T-cell (primary cell): ENCODE measurements at regions not wholly inside any gene's neighbourhood (a gene's known extent, or its start where the extent isn't known, plus 50 kb on each side); places are given as distances from the start of the nearest gene placed in this dataset.

Experiments
- ATAC-seq, 4 experiments: fragments of 200-7000 bp in 3 of 4; fragments of 150-1000 bp in 1 of 4; cut with Tn5 transposase; replicated peaks in 1 of 4; 1 replicate in 3 of 4; 2 replicates in 1 of 4; pipeline ENCODE4 v1.10.0; 2021; ENCODE audit warnings: moderate library complexity in 3 of 4, mild to moderate bottlenecking in 2 of 4, moderate number of reproducible peaks in 1 of 4
- CTCF ChIA-PET, 2 donors: fragments of 300-600 bp; sonication (Branson Sonifier 250); formaldehyde crosslinking; loops; one replicate each; lab custom pipeline; 2022; ENCODE audit warnings: antibody characterized with exemption in 2 of 2; lab: Charles Lee
- POLR2A ChIA-PET, 2 donors: fragments of 300-600 bp; sonication (Branson Sonifier 250); formaldehyde crosslinking; loops; one replicate each; lab custom pipeline; 2022; ENCODE audit warnings: antibody characterized with exemption in 2 of 2; lab: Charles Lee
- DNase-seq, 35 experiments: peaks; one replicate each; pipeline versions ENCODE4 v3.0.0 to v3.0.0-alpha.2; 2013 to 2023
- H3K27ac ChIP-seq: one replicate; pipeline ENCODE4 v1.5.1; 2013; ENCODE audit warnings: low read length
- H3K27me3 ChIP-seq, 2 experiments: replicated peaks in 1 of 2; 1 replicate in 1 of 2; 2 replicates in 1 of 2; pipeline versions ENCODE4 v1.6.1 to v1.7.0; 2013; ENCODE audit warnings: low read length in 1 of 2, mixed read lengths in 1 of 2; ENCODE audit not compliant: control insufficient read depth in 2 of 2, insufficient read depth in 2 of 2; ENCODE audit errors: extremely low read depth in 1 of 2
- H3K36me3 ChIP-seq, 2 donors: 1 replicate in 1 of 2; 2 replicates in 1 of 2; pipeline versions ENCODE4 v1.6.1 to v1.7.0; 2013; ENCODE audit warnings: low read length in 1 of 2; ENCODE audit not compliant: control insufficient read depth in 2 of 2, insufficient read depth in 1 of 2; ENCODE audit errors: extremely low read depth in 1 of 2
- H3K4me1 ChIP-seq, 2 experiments: 1 replicate in 1 of 2; 2 replicates in 1 of 2; pipeline versions ENCODE4 v1.6.1 to v1.7.0; 2013; ENCODE audit warnings: low read length in 2 of 2, mixed read lengths in 1 of 2; ENCODE audit not compliant: insufficient read depth in 2 of 2, control insufficient read depth in 1 of 2; ENCODE audit errors: extremely low read depth in 1 of 2
- H3K4me3 ChIP-seq, 2 donors: 1 replicate in 1 of 2; 2 replicates in 1 of 2; pipeline versions ENCODE4 v1.5.1 to v1.7.0; 2013; ENCODE audit warnings: mild to moderate bottlenecking in 2 of 2, low read length in 1 of 2, moderate library complexity in 1 of 2; ENCODE audit not compliant: control insufficient read depth in 1 of 2; ENCODE audit errors: extremely low read depth in 1 of 2
- H3K9me3 ChIP-seq: 2 replicates; pipeline ENCODE4 v1.7.0; 2013
- H3K27ac Mint-ChIP-seq, 2 donors: one replicate each; pipeline ENCODE4 v1.8.0; 2020 to 2021; ENCODE audit warnings: mild to moderate bottlenecking in 2 of 2, mixed read lengths in 2 of 2
- H3K27me3 Mint-ChIP-seq, 2 donors: one replicate each; pipeline ENCODE4 v1.8.0; 2021 to 2022; ENCODE audit warnings: mixed read lengths in 2 of 2
- H3K36me3 Mint-ChIP-seq: one replicate; pipeline ENCODE4 v1.8.0; 2021; ENCODE audit warnings: mixed read lengths
- H3K4me1 Mint-ChIP-seq, 3 donors: one replicate each; pipeline ENCODE4 v1.8.0; 2020 to 2022; ENCODE audit warnings: mixed read lengths in 3 of 3, mild to moderate bottlenecking in 1 of 3
- H3K4me3 Mint-ChIP-seq, 3 donors: one replicate each; pipeline ENCODE4 v1.8.0; 2020 to 2022; ENCODE audit warnings: mild to moderate bottlenecking in 3 of 3, mixed read lengths in 3 of 3, moderate library complexity in 3 of 3
- H3K9me3 Mint-ChIP-seq, 3 donors: one replicate each; pipeline ENCODE4 v1.8.0; 2020 to 2022; ENCODE audit warnings: mixed read lengths in 3 of 3
- WGBS: methylation state at CpG from one replicate; pipeline ENCODE4 v1.1.5; 2013; ENCODE audit warnings: missing lambda C conversion rate; ENCODE audit not compliant: insufficient coverage; 5-methylcytosine and 5-hydroxymethylcytosine counted together

- ATAC-seq (no peak), DNase-seq (no peak)
- H3K9me3 Mint-ChIP-seq = peaks cover 4 to 24% (median 16%) of the 10 kb centered on the region in 3 donors
- no peak overlapping the region for H3K27ac Mint-ChIP-seq
- Histone ChIP-seq H3K27ac (no peak overlapping the region), H3K4me3 (no peak overlapping the region), H3K36me3 (no peaks in the 10 kb centered on the region), H3K27me3 (no peaks in the 10 kb centered on the region), H3K9me3 (no peaks in the 10 kb centered on the region), H3K4me1 (no peaks in the 10 kb centered on the region)
- ChIA-PET CTCF (no interaction called here), POLR2A (no interaction called here)
- no peaks in the 10 kb centered on the region for H3K36me3 Mint-ChIP-seq
- WGBS = 83% methylated on average over 1 of the region's 3 CpGs
- H3K4me3 Mint-ChIP-seq = no peak overlapping the region
- no peaks in the 10 kb centered on the region for H3K4me1 Mint-ChIP-seq
- no peaks in the 10 kb centered on the region for H3K27me3 Mint-ChIP-seq
Observed at GRCh38 chr5:92418341-92418740, 1035.2 kb upstream of the ARRDC3 start.

DNA sequence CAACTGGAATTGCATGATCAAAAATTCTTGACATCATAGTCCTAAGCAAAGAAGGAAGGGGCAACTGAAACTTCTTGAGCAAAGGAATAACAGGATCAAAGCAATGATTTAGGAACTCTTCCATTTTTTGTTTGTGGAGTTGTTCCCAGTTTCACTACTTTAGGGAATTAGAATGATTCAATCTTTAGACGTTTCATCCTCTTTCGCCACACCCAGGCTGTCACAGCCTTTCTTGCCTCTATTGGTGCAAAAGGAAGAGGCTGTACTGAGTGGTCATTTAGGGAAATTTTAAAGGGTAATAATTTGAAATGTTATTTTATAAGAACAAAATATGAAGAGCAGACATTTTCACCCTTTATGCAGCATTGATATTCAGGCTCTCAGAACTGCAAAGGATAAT lies 1026.0 kb upstream of the ARRDC3 start:
- no peaks in the 10 kb centered on the region for H3K27me3 Mint-ChIP-seq
- Histone ChIP-seq H3K4me3 (no peak overlapping the region), H3K36me3 (no peaks in the 10 kb centered on the region), H3K9me3 (no peaks in the 10 kb centered on the region), H3K27me3 (no peaks in the 10 kb centered on the region), H3K27ac (no peak overlapping the region), H3K4me1 (no peaks in the 10 kb centered on the region)
- no peak for ATAC-seq
- no peaks in the 10 kb centered on the region for H3K36me3 Mint-ChIP-seq
- ChIA-PET CTCF (no interaction called here), POLR2A (no interaction called here)
- no peaks in the 10 kb centered on the region for H3K4me1 Mint-ChIP-seq
- no peak for DNase-seq
- peaks cover 0 to 8% (median 2%) of the 10 kb centered on the region in 3 donors for H3K9me3 Mint-ChIP-seq
- no CpG with 5 or more reads among the region's 2 CpGs for WGBS
- H3K27ac Mint-ChIP-seq = no peak overlapping the region
- H3K4me3 Mint-ChIP-seq = no peak overlapping the region

DNA sequence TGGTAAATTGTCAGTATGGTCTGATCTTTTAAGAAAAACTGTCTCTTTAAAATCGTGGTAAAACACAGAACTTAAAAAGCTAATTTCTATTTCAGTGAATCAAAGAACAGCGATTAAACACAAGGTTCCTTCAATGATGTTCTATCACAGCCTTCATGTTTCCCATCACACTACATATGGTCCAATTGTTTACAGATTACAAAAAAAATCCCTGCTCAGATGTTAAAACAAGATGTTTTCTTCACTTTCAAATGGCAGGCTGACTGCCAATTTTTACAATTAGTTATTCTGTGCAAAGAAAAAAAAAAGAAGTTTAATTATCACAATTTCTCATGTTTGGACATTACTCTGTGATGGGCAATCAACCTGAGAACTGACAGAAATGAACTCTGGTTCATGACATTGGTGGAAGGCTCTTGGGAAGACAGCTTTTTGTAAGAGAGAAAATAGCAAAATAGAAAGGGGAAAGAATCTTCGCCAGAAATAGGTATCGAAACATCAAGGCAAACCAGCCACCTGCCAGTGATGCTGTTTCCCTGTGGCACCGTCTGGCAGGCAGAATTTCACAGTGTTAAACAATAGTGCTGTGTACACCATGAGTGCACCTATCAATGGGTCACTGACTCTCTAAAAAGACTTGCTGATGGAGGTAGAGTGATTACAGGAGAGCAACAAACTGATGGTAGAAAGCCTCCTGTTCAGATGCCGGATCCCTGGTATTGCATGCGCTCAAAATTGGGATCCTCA lies 1020.0 kb upstream of the ARRDC3 start:
- no peaks in the 10 kb centered on the region for H3K27me3 ChIP-seq
- H3K36me3 ChIP-seq = no peaks in the 10 kb centered on the region
- H3K4me1 ChIP-seq = no peaks in the 10 kb centered on the region
- DNase-seq = no peak
- no peaks in the 10 kb centered on the region for H3K9me3 ChIP-seq
- CTCF ChIA-PET = interaction anchor here in 1 of 2 donors (0.6 kb wide), 1 partner anchor 165 kb away, joined by 6 read pairs; no protein-coding TSS in a partner anchor
- Mint-ChIP-seq H3K4me3 (no peak overlapping the region), H3K36me3 (no peaks in the 10 kb centered on the region), H3K4me1 (no peaks in the 10 kb centered on the region), H3K27me3 (no peaks in the 10 kb centered on the region), H3K9me3 (peaks cover 0 to 5% (median 4%) of the 10 kb centered on the region in 3 donors), H3K27ac (no peak overlapping the region)
- H3K4me3 ChIP-seq = no peak overlapping the region
- 88% methylated on average over 4 of the region's 7 CpGs for WGBS
- no peak for ATAC-seq
- POLR2A ChIA-PET = no interaction called here
- no peak overlapping the region for H3K27ac ChIP-seq

DNA sequence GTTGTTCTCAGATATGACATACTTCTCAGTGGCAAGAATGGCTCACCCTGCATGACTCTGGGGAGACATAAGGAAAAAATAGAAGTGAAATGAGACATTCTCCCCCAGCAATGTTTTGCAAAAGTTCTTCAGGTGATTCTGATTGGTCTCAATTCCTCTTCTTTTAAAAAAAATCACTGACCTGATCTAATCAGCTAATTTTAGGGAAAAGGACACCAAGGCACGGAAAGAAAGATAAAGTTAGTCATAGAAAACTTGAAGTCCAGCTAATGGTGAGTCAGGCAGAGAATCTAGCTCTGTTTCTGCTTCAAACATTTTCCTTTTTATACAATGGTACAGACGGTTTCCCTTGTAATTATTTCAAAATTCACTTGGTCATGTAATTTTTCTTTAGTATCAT lies 1018.9 kb upstream of the ARRDC3 start:
- Histone ChIP-seq H3K4me3 (no peak overlapping the region), H3K4me1 (no peaks in the 10 kb centered on the region), H3K27ac (no peak overlapping the region), H3K9me3 (no peaks in the 10 kb centered on the region), H3K27me3 (no peaks in the 10 kb centered on the region), H3K36me3 (no peaks in the 10 kb centered on the region)
- H3K9me3 Mint-ChIP-seq = peaks cover 0 to 10% (median 5%) of the 10 kb centered on the region in 3 donors
- no peak overlapping the region for H3K27ac Mint-ChIP-seq
- no peaks in the 10 kb centered on the region for H3K36me3 Mint-ChIP-seq
- WGBS = no CpG with 5 or more reads among the region's 2 CpGs
- no peak for DNase-seq
- POLR2A ChIA-PET = no interaction called here
- no peaks in the 10 kb centered on the region for H3K27me3 Mint-ChIP-seq
- no peak for ATAC-seq
- CTCF ChIA-PET = no interaction called here
- H3K4me1 Mint-ChIP-seq = no peaks in the 10 kb centered on the region
- H3K4me3 Mint-ChIP-seq = no peak overlapping the region

DNA sequence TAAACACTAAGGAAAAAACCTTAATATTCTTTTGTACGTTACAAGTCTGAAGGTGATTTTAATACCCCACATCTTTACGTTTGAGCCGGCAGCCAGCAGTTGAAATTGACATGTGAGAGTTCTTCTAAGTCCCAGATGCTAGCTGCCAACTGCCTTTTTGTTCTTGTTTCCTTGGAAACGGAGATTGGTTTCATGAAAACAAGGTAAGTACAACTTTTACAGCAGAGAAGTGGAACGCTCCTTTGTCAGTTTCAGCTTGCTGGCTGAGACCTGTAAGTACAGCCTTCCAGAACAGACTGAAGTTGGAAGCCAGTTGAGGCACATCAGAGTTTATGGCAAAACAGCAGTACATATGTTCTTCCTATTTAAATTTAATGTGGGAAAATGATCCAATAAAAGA lies 1018.4 kb upstream of the ARRDC3 start:
- no peaks in the 10 kb centered on the region for H3K27me3 Mint-ChIP-seq
- ChIA-PET CTCF (no interaction called here), POLR2A (no interaction called here)
- Histone ChIP-seq H3K9me3 (no peaks in the 10 kb centered on the region), H3K4me1 (no peaks in the 10 kb centered on the region), H3K27me3 (no peaks in the 10 kb centered on the region), H3K27ac (no peak overlapping the region), H3K4me3 (no peak overlapping the region), H3K36me3 (no peaks in the 10 kb centered on the region)
- no peak overlapping the region for H3K4me3 Mint-ChIP-seq
- H3K9me3 Mint-ChIP-seq = peaks cover 0 to 7% (median 5%) of the 10 kb centered on the region in 3 donors
- 54% methylated on average over 3 of the region's 5 CpGs for WGBS
- H3K27ac Mint-ChIP-seq = no peak overlapping the region
- ATAC-seq (no peak), DNase-seq (no peak)
- H3K4me1 Mint-ChIP-seq = no peaks in the 10 kb centered on the region
- H3K36me3 Mint-ChIP-seq = no peaks in the 10 kb centered on the region

DNA sequence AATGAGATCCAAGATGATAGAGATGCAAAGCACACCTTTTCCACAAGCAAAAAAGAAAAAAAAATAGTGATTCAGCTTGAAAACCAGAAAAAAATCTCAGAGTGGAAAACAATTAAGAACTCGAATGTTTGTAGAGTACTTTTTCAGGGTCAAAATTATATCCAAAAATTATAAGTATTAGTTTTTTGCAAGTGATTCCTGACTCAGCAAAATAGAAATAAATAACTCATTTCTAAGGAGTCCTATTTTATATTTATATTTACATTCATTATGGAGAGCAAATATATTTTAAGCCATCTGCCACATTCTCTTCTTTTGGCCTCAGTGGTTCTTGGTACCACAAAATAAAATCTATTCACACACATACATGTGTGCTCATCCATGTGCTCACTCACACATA lies 1011.8 kb upstream of the ARRDC3 start:
- ChIA-PET POLR2A (no interaction called here), CTCF (no interaction called here)
- H3K36me3 ChIP-seq = no peaks in the 10 kb centered on the region
- DNase-seq = no peak
- no peaks in the 10 kb centered on the region for H3K36me3 Mint-ChIP-seq
- ATAC-seq = no peak
- no peaks in the 10 kb centered on the region for H3K27me3 Mint-ChIP-seq
- no peaks in the 10 kb centered on the region for H3K9me3 ChIP-seq
- no peak overlapping the region for H3K4me3 ChIP-seq
- H3K4me3 Mint-ChIP-seq = no peak overlapping the region
- H3K27ac Mint-ChIP-seq = no peak overlapping the region
- H3K27me3 ChIP-seq = no peaks in the 10 kb centered on the region
- H3K4me1 Mint-ChIP-seq = no peaks in the 10 kb centered on the region
- H3K4me1 ChIP-seq = no peaks in the 10 kb centered on the region
- H3K9me3 Mint-ChIP-seq = peaks cover 0 to 5% (median 0%) of the 10 kb centered on the region in 3 donors
- no CpG with 5 or more reads among the region's 1 CpG for WGBS
- H3K27ac ChIP-seq = no peak overlapping the region
